Parathyroid adenoma (tissue), 2 donors: ENCODE measurements at regions not wholly inside any gene's neighbourhood (a gene's known extent, or its start where the extent isn't known, plus 50 kb on each side); places are given as distances from the start of the nearest gene placed in this dataset.

Experiments
- H2AFZ ChIP-seq: fragments of 300-600 bp; sonication (generic); one replicate; pipeline ENCODE4 v1.7.0; 2017; ENCODE audit warnings: antibody characterized with exemption, mild to moderate bottlenecking
- H3K27ac ChIP-seq: fragments of 300-600 bp; sonication (generic); one replicate; pipeline ENCODE4 v1.7.0; 2017
- H3K27me3 ChIP-seq: fragments of 300-600 bp; sonication (generic); one replicate; pipeline ENCODE4 v1.7.0; 2017; ENCODE audit warnings: low read length; ENCODE audit not compliant: control insufficient read depth, insufficient read depth
- H3K36me3 ChIP-seq: fragments of 300-600 bp; sonication (generic); one replicate; pipeline ENCODE4 v1.7.0; 2017; ENCODE audit warnings: low read length; ENCODE audit not compliant: control insufficient read depth, insufficient read depth
- H3K4me1 ChIP-seq: fragments of 300-600 bp; sonication (generic); one replicate; pipeline ENCODE4 v1.7.0; 2017; ENCODE audit warnings: control low read depth
- H3K4me2 ChIP-seq: fragments of 300-600 bp; sonication (generic); one replicate; pipeline ENCODE4 v1.7.0; 2017; ENCODE audit warnings: low read length
- H3K4me3 ChIP-seq: fragments of 300-600 bp; sonication (generic); one replicate; pipeline ENCODE4 v1.7.0; 2017; ENCODE audit warnings: low read depth, low read length
- H3K79me2 ChIP-seq: fragments of 300-600 bp; sonication (generic); one replicate; pipeline ENCODE4 v1.7.0; 2017; ENCODE audit warnings: control low read depth
- H3K9ac ChIP-seq: fragments of 300-600 bp; sonication (generic); one replicate; pipeline ENCODE4 v1.7.0; 2017; ENCODE audit warnings: mild to moderate bottlenecking
- H3K9me3 ChIP-seq: fragments of 300-600 bp; sonication (generic); one replicate; pipeline ENCODE4 v1.7.0; 2017; ENCODE audit warnings: low read length; ENCODE audit not compliant: control insufficient read depth
- CTCF ChIP-seq: fragments of 300-600 bp; sonication (generic); IDR thresholded peaks from one replicate; pipeline ENCODE4 v1.7.0; 2017; ENCODE audit warnings: antibody characterized with exemption, mild to moderate bottlenecking
- donor health status: primary hyperparathyroidism.

GRCh38 chr13:109605846-109606245 lies 180.5 kb downstream of the IRS2 start:
- no peak overlapping the region for H3K4me3 ChIP-seq
- H3K9ac ChIP-seq = no peak overlapping the region
- no peaks in the 10 kb centered on the region for H3K27me3 ChIP-seq
- H2AFZ ChIP-seq = no peak overlapping the region
- no peaks in the 10 kb centered on the region for H3K79me2 ChIP-seq
- no peak for TF ChIP-seq CTCF
- no peaks in the 10 kb centered on the region for H3K9me3 ChIP-seq
- H3K27ac ChIP-seq = no peak overlapping the region
- H3K4me2 ChIP-seq = no peak overlapping the region
- H3K36me3 ChIP-seq = no peaks in the 10 kb centered on the region
- H3K4me1 ChIP-seq = no peaks in the 10 kb centered on the region

DNA sequence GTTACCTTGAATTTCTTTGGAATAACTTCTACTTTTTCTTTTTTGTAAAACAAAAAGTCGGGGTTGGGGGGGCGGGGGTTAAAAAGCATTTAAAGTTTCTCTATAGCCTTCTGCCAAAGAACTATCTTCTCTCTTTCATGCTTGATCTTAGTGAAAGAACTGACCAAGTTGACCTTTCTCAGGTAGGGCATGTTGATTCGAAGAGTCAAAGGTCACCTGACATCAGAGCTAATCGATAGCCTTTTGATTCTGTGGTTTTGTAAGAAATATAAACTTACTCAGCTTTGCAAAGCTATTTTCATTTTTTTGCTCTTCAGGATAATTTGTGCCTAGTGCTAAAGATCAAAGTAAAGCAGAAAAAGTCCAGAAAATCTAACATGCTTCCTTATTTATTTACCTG lies 181.5 kb downstream of the IRS2 start:
- H3K4me3 ChIP-seq = no peak overlapping the region
- no peaks in the 10 kb centered on the region for H3K36me3 ChIP-seq
- no peak overlapping the region for H3K27ac ChIP-seq
- H3K79me2 ChIP-seq = no peaks in the 10 kb centered on the region
- H3K4me1 ChIP-seq = no peaks in the 10 kb centered on the region
- no peak overlapping the region for H3K4me2 ChIP-seq
- H3K9me3 ChIP-seq = no peaks in the 10 kb centered on the region
- H3K9ac ChIP-seq = no peak overlapping the region
- H2AFZ ChIP-seq = no peak overlapping the region
- TF ChIP-seq CTCF = no peak
- no peaks in the 10 kb centered on the region for H3K27me3 ChIP-seq

GRCh38 chr13:109602356-109602755 lies 184.0 kb downstream of the IRS2 start:
- no peaks in the 10 kb centered on the region for H3K79me2 ChIP-seq
- no peak overlapping the region for H3K4me3 ChIP-seq
- no peak overlapping the region for H2AFZ ChIP-seq
- no peaks in the 10 kb centered on the region for H3K36me3 ChIP-seq
- H3K4me1 ChIP-seq = no peaks in the 10 kb centered on the region
- H3K27ac ChIP-seq = no peak overlapping the region
- no peaks in the 10 kb centered on the region for H3K9me3 ChIP-seq
- no peak overlapping the region for H3K9ac ChIP-seq
- H3K4me2 ChIP-seq = no peak overlapping the region
- TF ChIP-seq CTCF = no peak
- H3K27me3 ChIP-seq = no peaks in the 10 kb centered on the region

DNA sequence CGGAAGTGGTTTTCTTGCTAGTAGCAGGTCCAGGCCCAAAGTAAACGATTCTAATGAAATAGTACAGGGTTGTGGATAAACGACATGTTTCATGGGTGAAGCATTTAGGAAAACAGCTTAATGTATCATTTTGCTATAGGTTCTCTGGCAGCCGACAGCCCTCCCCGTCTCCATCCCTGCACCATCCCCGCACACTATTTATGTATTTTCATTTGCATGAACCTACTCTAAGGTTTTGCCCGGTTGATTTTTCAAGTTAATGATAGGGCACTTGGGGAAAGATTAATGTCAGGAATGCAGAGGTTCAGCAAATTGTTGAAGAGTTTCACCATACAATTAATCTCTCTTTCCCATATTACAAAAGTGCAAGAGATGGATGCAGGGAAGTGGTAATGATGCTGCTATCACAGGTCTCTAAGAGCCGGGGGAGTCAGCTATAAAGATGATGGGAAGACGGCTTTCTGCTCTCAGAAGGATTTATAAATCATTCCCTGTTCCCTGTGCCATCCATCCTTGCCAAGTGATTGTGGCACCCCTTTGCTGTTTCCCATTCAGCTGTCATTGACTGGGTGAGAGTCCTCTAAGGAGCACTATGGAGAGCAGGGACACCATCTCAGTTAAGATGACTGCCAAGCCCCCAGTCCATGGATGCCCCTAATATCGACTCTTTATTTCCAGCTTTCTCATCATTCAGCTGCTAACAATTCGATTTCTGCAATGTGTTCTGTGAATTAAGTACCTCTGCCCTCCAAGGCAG lies 186.3 kb downstream of the IRS2 start:
- H3K79me2 ChIP-seq = no peaks in the 10 kb centered on the region
- no peaks in the 10 kb centered on the region for H3K27me3 ChIP-seq
- no peak overlapping the region for H3K4me2 ChIP-seq
- no peaks in the 10 kb centered on the region for H3K4me1 ChIP-seq
- no peak overlapping the region for H3K4me3 ChIP-seq
- H2AFZ ChIP-seq = no peak overlapping the region
- H3K9me3 ChIP-seq = no peaks in the 10 kb centered on the region
- no peaks in the 10 kb centered on the region for H3K36me3 ChIP-seq
- no peak overlapping the region for H3K27ac ChIP-seq
- no peak overlapping the region for H3K9ac ChIP-seq
- TF ChIP-seq CTCF = no peak

- no peak overlapping the region for H3K27ac ChIP-seq
- no peak overlapping the region for H2AFZ ChIP-seq
- no peak overlapping the region for H3K9ac ChIP-seq
- H3K9me3 ChIP-seq = no peaks in the 10 kb centered on the region
- no peaks in the 10 kb centered on the region for H3K4me1 ChIP-seq
- no peak overlapping the region for H3K4me3 ChIP-seq
- no peak overlapping the region for H3K4me2 ChIP-seq
- H3K79me2 ChIP-seq = no peaks in the 10 kb centered on the region
- TF ChIP-seq CTCF = no peak
- no peaks in the 10 kb centered on the region for H3K27me3 ChIP-seq
- no peaks in the 10 kb centered on the region for H3K36me3 ChIP-seq
Observed at GRCh38 chr13:109595471-109595870, 190.9 kb downstream of the IRS2 start.
